GM12865 (cell line): ENCODE measurements at regions not wholly inside any gene's neighbourhood (a gene's known extent, or its start where the extent isn't known, plus 50 kb on each side); places are given as distances from the start of the nearest gene placed in this dataset.
"Not testable (repeated sequence)": the region's sequence is repeated elsewhere in the genome, so short reads cannot be mapped to it uniquely, and the experiment has no call there.

Experiments
- DNase-seq: peaks from one replicate; pipeline ENCODE4 v3.0.0; 2010; ENCODE audit warnings: low read depth
- H3K4me3 ChIP-seq: 2 replicates; pipeline ENCODE4 v1.5.1; 2011; ENCODE audit warnings: mild to moderate bottlenecking, low read depth, low read length, control low read depth
- TF ChIP-seq, protein P1 (sequence below): IDR thresholded peaks from 2 replicates; pipeline ENCODE4 v1.5.1; 2011; ENCODE audit warnings: low read length, control low read depth, low read depth, inconsistent platforms; ENCODE audit not compliant: insufficient read depth; ENCODE audit errors: missing control alignments

- DNase-seq, result no peak
- no peak overlapping the region for H3K4me3 ChIP-seq
- TF ChIP-seq, protein P1, sequence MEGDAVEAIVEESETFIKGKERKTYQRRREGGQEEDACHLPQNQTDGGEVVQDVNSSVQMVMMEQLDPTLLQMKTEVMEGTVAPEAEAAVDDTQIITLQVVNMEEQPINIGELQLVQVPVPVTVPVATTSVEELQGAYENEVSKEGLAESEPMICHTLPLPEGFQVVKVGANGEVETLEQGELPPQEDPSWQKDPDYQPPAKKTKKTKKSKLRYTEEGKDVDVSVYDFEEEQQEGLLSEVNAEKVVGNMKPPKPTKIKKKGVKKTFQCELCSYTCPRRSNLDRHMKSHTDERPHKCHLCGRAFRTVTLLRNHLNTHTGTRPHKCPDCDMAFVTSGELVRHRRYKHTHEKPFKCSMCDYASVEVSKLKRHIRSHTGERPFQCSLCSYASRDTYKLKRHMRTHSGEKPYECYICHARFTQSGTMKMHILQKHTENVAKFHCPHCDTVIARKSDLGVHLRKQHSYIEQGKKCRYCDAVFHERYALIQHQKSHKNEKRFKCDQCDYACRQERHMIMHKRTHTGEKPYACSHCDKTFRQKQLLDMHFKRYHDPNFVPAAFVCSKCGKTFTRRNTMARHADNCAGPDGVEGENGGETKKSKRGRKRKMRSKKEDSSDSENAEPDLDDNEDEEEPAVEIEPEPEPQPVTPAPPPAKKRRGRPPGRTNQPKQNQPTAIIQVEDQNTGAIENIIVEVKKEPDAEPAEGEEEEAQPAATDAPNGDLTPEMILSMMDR, result no peak
Observed at GRCh38 chr1:8151647-8152046, 125.5 kb upstream of the ERRFI1 start.

DNA sequence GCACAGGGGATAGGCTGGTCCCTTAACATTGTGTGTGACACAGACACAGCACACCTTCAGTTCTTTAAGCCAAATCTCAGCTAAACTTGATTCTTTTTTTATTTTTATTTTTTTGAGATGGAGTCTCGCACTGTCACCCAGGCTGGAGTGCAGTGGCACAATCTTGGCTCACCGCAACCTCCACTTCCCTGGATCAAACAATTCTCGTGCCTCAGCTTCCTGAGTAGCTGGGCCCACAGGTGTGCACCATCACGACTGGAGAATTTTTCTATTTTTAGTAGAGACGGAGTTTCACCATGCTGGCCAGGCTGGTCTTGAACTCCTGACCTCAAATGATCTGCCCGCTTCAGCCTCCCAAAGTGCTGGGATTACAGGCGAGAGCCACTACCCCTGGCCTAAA, 123.6 kb upstream of the ERRFI1 start:
- not testable (repeated sequence) for H3K4me3 ChIP-seq, DNase-seq

DNA sequence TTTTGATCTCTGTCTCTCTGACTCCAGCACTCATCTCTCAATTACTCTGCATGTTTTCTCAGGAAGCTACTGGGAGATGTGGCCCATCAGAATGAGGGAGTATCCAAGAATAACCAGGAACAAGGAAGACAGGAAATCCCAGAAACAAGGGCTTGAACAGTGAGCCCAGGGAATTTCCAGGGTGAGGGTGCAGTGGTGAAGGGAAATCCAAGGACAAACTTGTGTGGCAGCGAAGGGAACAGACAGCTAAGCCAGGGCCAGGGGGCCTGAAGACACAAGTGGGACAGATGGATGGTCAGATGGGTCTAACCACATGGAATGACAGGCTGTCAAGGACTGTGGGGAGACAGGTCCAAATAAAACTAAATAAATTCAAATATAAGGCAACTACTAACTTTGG, 121.8 kb upstream of the ERRFI1 start:
- TF ChIP-seq, protein P1, result no peak
- no peak overlapping the region for H3K4me3 ChIP-seq
- no peak for DNase-seq

DNA sequence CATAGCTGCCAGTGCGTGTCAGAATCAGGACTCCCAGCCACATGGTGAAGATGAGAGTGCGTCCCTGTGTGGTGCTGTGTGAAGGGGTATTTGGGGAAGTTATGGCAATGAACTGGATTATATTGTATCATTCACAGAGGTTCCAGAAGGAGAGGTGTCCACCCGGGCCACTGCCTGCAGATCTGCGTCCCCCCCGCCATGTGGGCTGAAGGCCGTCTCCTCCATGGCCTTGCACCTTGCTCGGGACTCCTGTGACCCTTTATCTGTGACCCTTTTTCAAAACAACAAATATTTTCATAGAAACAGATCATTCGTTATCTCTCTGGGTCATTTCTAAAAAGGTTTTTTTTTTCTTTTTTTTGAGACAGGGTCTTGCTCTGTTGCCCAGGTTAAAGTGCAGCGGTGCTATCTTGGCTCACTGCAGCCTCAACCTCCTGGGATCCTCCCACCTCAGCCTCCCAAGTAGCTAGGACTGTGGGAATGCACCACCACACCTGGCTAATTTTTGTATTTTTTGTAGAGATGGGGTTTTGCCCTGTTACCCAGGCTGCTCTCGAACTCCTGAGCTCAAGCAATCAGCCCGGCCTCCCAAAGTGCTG, 120.2 kb upstream of the ERRFI1 start:
- no peak overlapping the region for H3K4me3 ChIP-seq
- TF ChIP-seq, protein P1, result no peak
- DNase-seq, result no peak

GRCh38 chr1:8145545-8146202, 119.6 kb upstream of the ERRFI1 start:
- peak; percentile 49 for DNase-seq
- H3K4me3 ChIP-seq, result no peak overlapping the region
- TF ChIP-seq, protein P1, result no peak

- no peak for DNase-seq
- TF ChIP-seq, protein P1, result no peak
- H3K4me3 ChIP-seq, result no peak overlapping the region
Observed at GRCh38 chr1:8144323-8144722, 118.2 kb upstream of the ERRFI1 start.

DNA sequence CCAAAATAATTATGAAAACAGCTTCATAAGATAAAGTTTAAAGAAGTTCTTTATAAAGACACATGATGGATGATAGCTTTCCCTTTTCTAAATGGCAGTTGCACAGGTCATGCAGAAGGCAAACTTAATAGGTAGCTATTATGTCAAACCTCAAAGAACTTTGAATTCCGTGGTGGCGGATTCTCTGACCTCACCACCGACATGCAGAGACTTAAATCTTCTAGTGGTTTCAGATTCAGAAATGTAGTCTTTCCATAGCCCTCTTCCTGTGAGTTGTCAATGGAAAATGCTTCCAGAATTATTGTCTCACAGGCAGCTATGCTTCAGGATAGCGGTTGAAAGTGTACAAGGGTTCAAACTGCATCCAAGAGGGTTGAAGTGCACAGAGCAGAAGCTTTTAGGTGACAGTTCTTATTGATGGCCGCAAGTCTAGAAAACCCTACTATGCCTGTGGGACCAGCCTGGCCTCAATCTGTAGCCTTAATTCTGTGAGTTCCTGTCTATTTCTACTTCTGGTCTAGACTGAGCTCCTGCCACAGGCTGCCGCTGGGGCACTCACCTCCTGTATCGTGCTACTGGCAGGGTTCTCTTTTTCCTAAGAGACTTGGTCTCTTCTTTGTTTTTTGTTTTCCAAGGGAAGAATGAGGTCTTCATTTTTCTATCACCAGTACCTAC, 117.0 kb upstream of the ERRFI1 start:
- H3K4me3 ChIP-seq, result no peak overlapping the region
- DNase-seq, result no peak
- TF ChIP-seq, protein P1, result no peak
